HG03520 (cell line): ENCODE measurements at regions not wholly inside any gene's neighbourhood (a gene's known extent, or its start where the extent isn't known, plus 50 kb on each side); places are given as distances from the start of the nearest gene placed in this dataset.
"Not testable (repeated sequence)": the region's sequence is repeated elsewhere in the genome, so short reads cannot be mapped to it uniquely, and the experiment has no call there.

Experiments
- ATAC-seq: cut with Tn5 transposase; IDR thresholded peaks from one replicate; pipeline ENCODE4 v1.9.1; 2021; ENCODE audit warnings: mild to moderate bottlenecking, moderate library complexity; ENCODE audit not compliant: unreplicated experiment

- ATAC-seq = no peak
These were observed 219.1 kb downstream of the PHLDA1 start for GRCh38 chr12:75812271-75813018.

DNA sequence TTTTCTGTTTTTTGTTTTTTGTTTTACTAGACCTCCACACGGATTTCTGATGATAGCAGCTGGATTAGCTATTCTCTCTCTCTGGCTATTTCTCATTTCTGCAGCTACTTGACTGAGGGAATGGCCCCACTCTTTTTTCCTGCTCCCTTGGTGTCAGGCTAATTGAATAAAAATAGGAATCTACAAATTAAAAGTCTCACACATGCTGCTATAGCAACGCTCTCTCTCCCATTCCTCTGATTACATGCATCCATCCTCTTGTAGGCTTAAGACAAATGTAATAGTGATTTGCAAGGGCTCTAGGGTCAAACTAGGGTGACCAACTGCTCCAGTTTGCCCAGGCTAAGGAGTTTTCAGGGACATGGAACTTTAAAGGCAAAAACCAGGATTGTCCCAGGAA lies 221.8 kb downstream of the PHLDA1 start:
- no peak for ATAC-seq

GRCh38 chr12:75807494-75807893 lies 224.1 kb downstream of the PHLDA1 start:
- no peak for ATAC-seq

DNA sequence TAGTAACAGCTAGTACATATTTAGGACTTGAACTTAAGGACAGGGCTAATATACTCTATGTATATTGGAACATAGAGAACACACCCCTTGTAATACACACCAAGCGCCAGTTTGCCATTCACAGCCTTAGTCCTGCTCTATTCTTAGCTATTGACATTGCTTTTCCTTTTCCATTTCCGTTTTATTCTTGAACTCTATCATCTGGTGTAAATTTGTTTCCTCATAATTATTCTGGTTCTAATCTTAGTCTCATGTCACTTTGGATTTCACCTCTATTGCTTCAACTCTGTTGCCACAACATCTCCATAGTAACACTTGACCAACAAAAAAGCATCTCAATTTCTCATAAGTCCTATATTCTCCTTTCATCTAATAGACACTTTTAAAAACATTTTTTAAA lies 225.7 kb downstream of the PHLDA1 start:
- ATAC-seq = no peak

GRCh38 chr12:75805320-75805719 lies 226.3 kb downstream of the PHLDA1 start:
- ATAC-seq = no peak

- no peak for ATAC-seq
These were observed 233.2 kb downstream of the PHLDA1 start for GRCh38 chr12:75798136-75798926.

- no peak for ATAC-seq
These were observed 236.5 kb downstream of the PHLDA1 start for GRCh38 chr12:75795125-75795524.

DNA sequence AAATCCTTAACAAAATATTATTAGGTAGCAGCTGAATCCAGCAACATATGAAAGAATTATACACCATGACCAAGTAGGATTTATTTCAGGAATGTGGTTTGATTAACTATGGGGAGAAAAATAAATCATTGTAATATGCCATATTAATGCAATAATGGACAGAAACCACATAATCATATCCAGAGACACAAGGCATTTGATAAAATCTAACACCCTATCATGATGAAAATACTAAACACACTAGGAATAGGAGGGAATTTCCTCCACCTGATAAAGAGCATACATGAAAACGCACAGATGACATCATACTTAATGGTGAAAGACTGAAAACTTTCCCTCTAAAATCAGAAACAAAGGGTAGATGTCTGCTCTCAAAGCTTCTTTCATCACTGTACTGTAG lies 238.9 kb downstream of the PHLDA1 start:
- no peak for ATAC-seq

GRCh38 chr12:75790219-75790618 lies 241.4 kb downstream of the PHLDA1 start:
- no peak for ATAC-seq

DNA sequence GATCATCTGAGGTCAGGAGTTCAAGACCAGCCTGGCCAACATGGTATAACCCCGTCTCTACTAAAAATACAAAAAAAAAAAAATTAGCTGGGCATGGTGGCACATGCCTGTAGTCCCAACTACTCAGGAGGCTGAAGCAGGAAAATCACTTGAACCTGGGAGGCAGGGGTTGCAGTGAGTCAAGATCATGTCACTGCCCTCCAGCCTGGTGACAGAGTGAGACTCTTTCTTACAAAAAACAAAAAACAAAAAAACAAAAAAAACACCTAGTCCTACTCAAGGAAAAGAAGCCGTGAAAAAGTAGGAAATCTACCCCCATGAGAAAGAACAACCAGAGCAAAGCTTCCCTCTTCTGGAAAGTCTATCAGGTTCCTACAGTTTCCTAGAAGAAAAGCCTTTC lies 244.4 kb downstream of the PHLDA1 start:
- ATAC-seq = not testable (repeated sequence)

GRCh38 chr12:75786070-75786469 lies 245.5 kb downstream of the PHLDA1 start:
- ATAC-seq = no peak

DNA sequence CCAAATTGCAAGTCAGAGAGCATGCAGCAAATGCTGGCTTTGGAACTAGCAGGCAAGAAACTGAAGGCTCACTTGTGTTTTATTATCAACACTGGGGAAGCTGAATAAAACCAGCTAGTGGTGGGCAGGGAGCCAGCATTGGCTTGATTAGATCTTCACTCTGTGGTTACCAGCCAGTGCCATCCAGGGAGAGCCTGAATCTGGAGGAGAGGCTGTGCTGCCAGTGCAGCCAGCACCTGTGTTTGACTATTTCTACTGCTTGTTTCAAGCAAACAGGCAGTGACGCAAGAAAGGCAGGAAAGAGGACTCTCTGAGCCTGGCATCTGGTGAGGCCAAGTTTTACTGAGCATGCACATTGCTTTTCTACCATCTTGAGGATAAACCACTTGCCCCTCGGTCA lies 247.0 kb downstream of the PHLDA1 start:
- no peak for ATAC-seq

DNA sequence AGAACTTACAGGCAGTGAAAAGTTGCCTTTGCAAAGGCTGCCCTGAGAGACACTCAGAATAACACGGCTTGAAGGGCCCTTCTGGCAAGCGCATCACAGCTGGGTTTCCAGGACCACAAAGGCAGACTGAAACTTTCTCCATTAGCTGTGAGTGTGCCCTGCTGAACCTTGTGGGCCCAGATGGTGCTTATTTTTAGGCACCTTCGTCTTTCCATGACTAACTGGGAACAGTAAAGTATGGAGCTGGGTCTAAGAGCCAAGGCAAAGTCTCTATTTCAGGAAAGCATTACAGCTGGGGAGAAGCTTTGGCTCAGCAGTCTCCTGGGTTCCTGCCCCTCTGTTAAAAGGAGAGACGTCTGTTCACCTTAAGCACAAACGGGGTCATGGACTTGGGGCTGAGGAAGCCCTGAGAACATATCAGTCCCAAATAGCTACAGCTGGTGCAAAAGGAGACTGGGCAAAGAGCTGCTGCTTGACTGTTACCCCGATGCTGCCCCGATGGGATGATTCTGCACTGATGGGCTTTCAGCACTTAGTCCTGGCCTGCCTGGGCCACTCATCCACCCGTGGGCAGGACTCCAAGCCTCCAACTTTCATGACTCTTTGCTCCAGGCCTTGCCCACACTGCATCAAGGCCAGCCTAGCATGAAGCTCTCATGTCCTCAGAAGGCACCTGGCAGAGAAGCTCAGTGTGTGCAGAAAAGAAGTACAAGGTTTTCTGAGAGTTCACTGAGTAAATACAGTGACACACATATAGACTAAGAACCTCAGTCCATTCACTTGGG lies 248.3 kb downstream of the PHLDA1 start:
- ATAC-seq = no peak

DNA sequence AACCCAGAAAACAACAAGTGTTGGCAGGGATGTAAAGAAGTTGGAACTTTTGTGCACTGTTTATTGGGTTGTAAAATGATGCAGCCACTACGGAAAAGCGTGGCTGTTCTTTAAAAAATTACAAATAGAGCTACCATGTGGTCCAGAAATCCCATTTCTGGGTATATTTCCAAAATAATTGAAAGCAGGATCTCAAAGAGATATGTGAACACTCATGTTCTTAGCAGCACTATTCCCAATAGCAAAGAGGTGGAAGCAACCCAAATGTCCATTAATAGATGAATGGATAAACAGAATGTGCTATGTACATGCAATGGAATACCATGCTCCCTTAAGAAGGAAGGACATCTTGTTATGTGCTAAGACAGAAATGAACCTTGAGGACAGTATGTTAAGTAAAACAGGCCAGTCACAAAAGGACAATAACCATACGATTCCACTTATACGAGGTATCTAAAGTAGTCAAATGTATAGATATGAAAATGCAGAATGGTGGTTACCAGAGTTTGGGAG lies 249.5 kb downstream of the PHLDA1 start:
- ATAC-seq = no peak

- ATAC-seq = no peak
These were observed 250.0 kb downstream of the PHLDA1 start for GRCh38 chr12:75781532-75782046.

- no peak for ATAC-seq
These were observed 251.6 kb downstream of the PHLDA1 start for GRCh38 chr12:75779891-75780496.

- no peak for ATAC-seq
These were observed 257.1 kb downstream of the PHLDA1 start for GRCh38 chr12:75774261-75775052.

DNA sequence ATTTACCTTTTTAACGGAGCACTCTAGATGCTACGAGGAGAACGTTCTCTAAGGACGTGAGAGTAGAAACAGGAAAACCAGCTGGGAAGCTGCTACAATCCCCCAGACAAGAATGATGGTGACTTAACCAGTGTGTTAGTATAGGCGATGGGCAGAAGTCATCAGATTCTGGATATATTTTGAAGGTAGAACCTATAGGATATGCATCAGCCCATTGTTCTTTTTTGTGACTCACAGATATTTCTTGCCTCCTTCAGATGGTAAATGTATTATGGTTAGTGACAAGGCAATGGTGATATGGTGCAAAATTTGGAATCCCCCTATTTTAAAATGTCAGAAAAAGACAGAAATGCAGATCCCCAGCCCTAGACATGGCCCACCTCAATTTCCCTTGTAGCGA lies 258.2 kb downstream of the PHLDA1 start:
- no peak for ATAC-seq

GRCh38 chr12:75771023-75771422 lies 259.6 kb upstream of the KRR1 start:
- no peak for ATAC-seq

GRCh38 chr12:75767957-75768356 lies 256.5 kb upstream of the KRR1 start:
- no peak for ATAC-seq
